H9 (cell line): ENCODE measurements at regions not wholly inside any gene's neighbourhood (a gene's known extent, or its start where the extent isn't known, plus 50 kb on each side); places are given as distances from the start of the nearest gene placed in this dataset.

Experiments
- DNase-seq: peaks from one replicate; pipeline ENCODE4 v3.0.0-alpha.2; 2017
- H2AFZ ChIP-seq: one replicate; pipeline ENCODE4 v1.6.1; 2013; ENCODE audit warnings: mild to moderate bottlenecking, low read length, control low read depth, moderate library complexity
- H2AK5ac ChIP-seq: 2 replicates; pipeline ENCODE4 v1.6.1; 2013; ENCODE audit warnings: low read length, control low read depth, mixed read lengths; ENCODE audit not compliant: insufficient read length
- H2BK120ac ChIP-seq: one replicate; pipeline ENCODE4 v1.6.1; 2013; ENCODE audit warnings: low read depth, mild to moderate bottlenecking, low read length, control low read depth, inconsistent platforms; ENCODE audit not compliant: poor library complexity, severe bottlenecking
- H2BK12ac ChIP-seq: 2 replicates; pipeline ENCODE4 v1.6.1; 2013; ENCODE audit warnings: low read length, control low read depth, mixed read lengths, low read depth; ENCODE audit not compliant: insufficient read length
- H2BK15ac ChIP-seq: 2 replicates; pipeline ENCODE4 v1.6.1; 2013; ENCODE audit warnings: low read depth, low read length, control low read depth
- H2BK20ac ChIP-seq: one replicate; pipeline ENCODE4 v1.6.1; 2013; ENCODE audit warnings: low read depth, mild to moderate bottlenecking, low read length, control low read depth, inconsistent platforms; ENCODE audit not compliant: poor library complexity, severe bottlenecking
- H2BK5ac ChIP-seq: 2 replicates; pipeline ENCODE4 v1.6.1; 2013; ENCODE audit warnings: low read length, control low read depth, mixed read lengths; ENCODE audit not compliant: insufficient read length
- H3K14ac ChIP-seq: 2 replicates; pipeline ENCODE4 v1.6.1; 2013; ENCODE audit warnings: low read length, control low read depth; ENCODE audit not compliant: insufficient read depth
- H3K18ac ChIP-seq: 2 replicates; pipeline ENCODE4 v1.6.1; 2013; ENCODE audit warnings: low read depth, mild to moderate bottlenecking, mixed read lengths, low read length, control low read depth; ENCODE audit not compliant: insufficient read length
- H3K23ac ChIP-seq: 2 replicates; pipeline ENCODE4 v1.6.1; 2013; ENCODE audit warnings: low read length, control low read depth, mixed read lengths, low read depth; ENCODE audit not compliant: insufficient read length
- H3K23me2 ChIP-seq: 2 replicates; pipeline ENCODE4 v1.6.1; 2013; ENCODE audit warnings: low read depth, mild to moderate bottlenecking, mixed read lengths, low read length, control low read depth; ENCODE audit not compliant: insufficient read length, poor library complexity, severe bottlenecking
- H3K27ac ChIP-seq: 2 replicates; pipeline ENCODE4 v1.5.1; 2013; ENCODE audit warnings: low read length, control low read depth, mixed read lengths, low read depth; ENCODE audit not compliant: insufficient read length
- H3K27me3 ChIP-seq: 2 replicates; pipeline ENCODE4 v1.6.1; 2013; ENCODE audit warnings: low read length, control low read depth, inconsistent platforms; ENCODE audit not compliant: insufficient read depth
- H3K4ac ChIP-seq: 2 replicates; pipeline ENCODE4 v1.6.1; 2013; ENCODE audit warnings: low read depth, mild to moderate bottlenecking, control low read depth, inconsistent platforms, low read length, moderate library complexity
- H3K4me1 ChIP-seq: 2 replicates; pipeline ENCODE4 v1.6.1; 2013; ENCODE audit warnings: low read length, control low read depth, inconsistent platforms; ENCODE audit not compliant: insufficient read depth
- H3K4me2 ChIP-seq: 2 replicates; pipeline ENCODE4 v1.6.1; 2013; ENCODE audit warnings: low read length, control low read depth, mixed read lengths; ENCODE audit not compliant: insufficient read length, insufficient read depth
- H3K56ac ChIP-seq: 2 replicates; pipeline ENCODE4 v1.6.1; 2013; ENCODE audit warnings: low read depth, mild to moderate bottlenecking, mixed read lengths, low read length, control low read depth; ENCODE audit not compliant: insufficient read length
- H3K79me1 ChIP-seq: 2 replicates; pipeline ENCODE4 v1.6.1; 2013; ENCODE audit warnings: low read depth, mild to moderate bottlenecking, moderate library complexity, low read length, control low read depth, inconsistent platforms; ENCODE audit not compliant: insufficient read depth, poor library complexity, severe bottlenecking
- H3K79me2 ChIP-seq: 2 replicates; pipeline ENCODE4 v1.6.1; 2013; ENCODE audit warnings: low read length, control low read depth, inconsistent platforms; ENCODE audit not compliant: insufficient read depth
- H3K9ac ChIP-seq: 2 replicates; pipeline ENCODE4 v1.6.1; 2013; ENCODE audit warnings: low read length, control low read depth, mixed read lengths; ENCODE audit not compliant: insufficient read length; ENCODE audit errors: extremely low read depth
- H3K9me3 ChIP-seq: one replicate; pipeline ENCODE4 v1.6.1; 2013; ENCODE audit warnings: low read depth, low read length, inconsistent platforms; ENCODE audit not compliant: control insufficient read depth
- H3T11ph ChIP-seq: one replicate; pipeline ENCODE4 v1.6.1; 2013; ENCODE audit warnings: mild to moderate bottlenecking, low read length, control low read depth, inconsistent platforms
- H4K20me1 ChIP-seq: one replicate; pipeline ENCODE4 v1.6.1; 2013; ENCODE audit not compliant: control insufficient read depth, insufficient read length, insufficient read depth
- H4K5ac ChIP-seq: 2 replicates; pipeline ENCODE4 v1.6.1; 2013; ENCODE audit warnings: low read depth, mild to moderate bottlenecking, mixed read lengths, low read length, control low read depth; ENCODE audit not compliant: insufficient read length
- H4K8ac ChIP-seq: replicated peaks from 2 replicates; pipeline ENCODE4 v1.6.1; 2013; ENCODE audit warnings: low read length, control low read depth, mixed read lengths, low read depth; ENCODE audit not compliant: insufficient read length
- H4K91ac ChIP-seq: 2 replicates; pipeline ENCODE4 v1.6.1; 2013; ENCODE audit warnings: low read depth, mild to moderate bottlenecking, moderate library complexity, mixed read lengths, low read length, control low read depth; ENCODE audit not compliant: insufficient read length
- H3K27ac Mint-ChIP-seq, 3 experiments: 2 replicates in 2 of 3; 3 replicates in 1 of 3; pipeline ENCODE4 v1.8.0; 2020 to 2021; ENCODE audit warnings: mixed read lengths in 3 of 3, mild to moderate bottlenecking in 1 of 3, moderate library complexity in 1 of 3
- H3K27me3 Mint-ChIP-seq: 2 replicates; pipeline ENCODE4 v1.8.0; 2021; ENCODE audit warnings: low read depth, mild to moderate bottlenecking, moderate library complexity, mixed read lengths
- H3K36me3 Mint-ChIP-seq, 3 experiments: 2 replicates in 2 of 3; 3 replicates in 1 of 3; pipeline ENCODE4 v1.8.0; 2020 to 2021; ENCODE audit warnings: low read depth in 3 of 3, mixed read lengths in 3 of 3; ENCODE audit not compliant: insufficient read depth in 1 of 3
- H3K4me1 Mint-ChIP-seq, 2 experiments: 2 replicates each; pipeline ENCODE4 v1.8.0; 2020; ENCODE audit warnings: mixed read lengths in 2 of 2
- H3K4me3 Mint-ChIP-seq, 2 experiments: 2 replicates in 1 of 2; 3 replicates in 1 of 2; pipeline ENCODE4 v1.8.0; 2020 to 2021; ENCODE audit warnings: mild to moderate bottlenecking in 2 of 2, mixed read lengths in 2 of 2, moderate library complexity in 1 of 2
- H3K9me3 Mint-ChIP-seq, 2 experiments: 2 replicates in 1 of 2; 3 replicates in 1 of 2; pipeline ENCODE4 v1.8.0; 2020; ENCODE audit warnings: mild to moderate bottlenecking in 2 of 2, mixed read lengths in 2 of 2, moderate library complexity in 1 of 2
- CTCF ChIP-seq: fragments of 200-600 bp; sonication (generic); conservative IDR thresholded peaks from 3 replicates; pipeline ENCODE4 v1.8.0; 2021; ENCODE audit warnings: antibody characterized with exemption, mild to moderate bottlenecking
- WGBS: extraction: QIAGEN DNeasy Blood & Tissue Kit; methylation state at CpG from one replicate; pipeline ENCODE4 v1.1.7; 2013; ENCODE audit warnings: missing lambda C conversion rate, low lambda C conversion rate, mixed read lengths; ENCODE audit not compliant: insufficient read length; ENCODE audit errors: extremely low coverage; 5-methylcytosine and 5-hydroxymethylcytosine counted together

GRCh38 chr6:21486115-21486514, 107.4 kb upstream of the SOX4 start:
- H4K20me1 ChIP-seq, result no peaks in the 10 kb centered on the region
- Mint-ChIP-seq H3K27ac (no peak overlapping the region), H3K27me3 (no peaks in the 10 kb centered on the region), H3K9me3 (no peaks in the 10 kb centered on the region), H3K36me3 (no peaks in the 10 kb centered on the region), H3K4me3 (no peak overlapping the region), H3K4me1 (peaks cover 3 to 4% of the 10 kb centered on the region in 2 experiments; a peak in 3 of 4 replicates)
- no peaks in the 10 kb centered on the region for H3K27me3 ChIP-seq
- WGBS, result no CpG with 5 or more reads among the region's 4 CpGs
- H4K91ac ChIP-seq, result no peak overlapping the region
- H3K9me3 ChIP-seq, result no peaks in the 10 kb centered on the region
- no peak for TF ChIP-seq CTCF
- H3K23me2 ChIP-seq, result no peaks in the 10 kb centered on the region
- H2BK20ac ChIP-seq, result no peak overlapping the region
- H3K56ac ChIP-seq, result no peak overlapping the region
- no peak overlapping the region for H2AK5ac ChIP-seq
- H3K9ac ChIP-seq, result no peak overlapping the region
- H2BK120ac ChIP-seq, result no peak overlapping the region
- no peak overlapping the region for H3K27ac ChIP-seq
- H3K4me1 ChIP-seq, result no peaks in the 10 kb centered on the region; the same call in 1 of the 2 replicates
- H3K23ac ChIP-seq, result no peak overlapping the region
- H4K8ac ChIP-seq, result no peak overlapping the region
- H3T11ph ChIP-seq, result no peak overlapping the region
- H2BK5ac ChIP-seq, result no peak overlapping the region
- no peaks in the 10 kb centered on the region for H3K79me2 ChIP-seq
- H4K5ac ChIP-seq, result no peak overlapping the region
- H2BK12ac ChIP-seq, result no peak overlapping the region
- no peaks in the 10 kb centered on the region for H3K79me1 ChIP-seq
- H3K4me2 ChIP-seq, result no peak overlapping the region
- no peak overlapping the region for H3K4ac ChIP-seq
- no peak overlapping the region for H3K18ac ChIP-seq
- DNase-seq, result no peak
- no peak overlapping the region for H2BK15ac ChIP-seq
- H3K14ac ChIP-seq, result no peak overlapping the region
- H2AFZ ChIP-seq, result no peak overlapping the region
